GM23248 (cell line): ENCODE measurements at regions not wholly inside any gene's neighbourhood (a gene's known extent, or its start where the extent isn't known, plus 50 kb on each side); places are given as distances from the start of the nearest gene placed in this dataset.

Source experiments
- EZH2 ChIP-seq: fragments of 200-600 bp; sonication (generic); IDR thresholded peaks from 2 replicates; pipeline ENCODE4 v1.6.1; 2018; ENCODE audit warnings: antibody characterized with exemption, mild to moderate bottlenecking; ENCODE audit not compliant: insufficient read depth, poor library complexity, severe bottlenecking
- EZH2phosphoT487 ChIP-seq: fragments of 200-600 bp; sonication (generic); IDR thresholded peaks from 2 replicates; pipeline ENCODE4 v1.6.1; 2018; ENCODE audit warnings: antibody characterized with exemption, moderate library complexity, mild to moderate bottlenecking, low read depth; ENCODE audit not compliant: insufficient read depth

DNA sequence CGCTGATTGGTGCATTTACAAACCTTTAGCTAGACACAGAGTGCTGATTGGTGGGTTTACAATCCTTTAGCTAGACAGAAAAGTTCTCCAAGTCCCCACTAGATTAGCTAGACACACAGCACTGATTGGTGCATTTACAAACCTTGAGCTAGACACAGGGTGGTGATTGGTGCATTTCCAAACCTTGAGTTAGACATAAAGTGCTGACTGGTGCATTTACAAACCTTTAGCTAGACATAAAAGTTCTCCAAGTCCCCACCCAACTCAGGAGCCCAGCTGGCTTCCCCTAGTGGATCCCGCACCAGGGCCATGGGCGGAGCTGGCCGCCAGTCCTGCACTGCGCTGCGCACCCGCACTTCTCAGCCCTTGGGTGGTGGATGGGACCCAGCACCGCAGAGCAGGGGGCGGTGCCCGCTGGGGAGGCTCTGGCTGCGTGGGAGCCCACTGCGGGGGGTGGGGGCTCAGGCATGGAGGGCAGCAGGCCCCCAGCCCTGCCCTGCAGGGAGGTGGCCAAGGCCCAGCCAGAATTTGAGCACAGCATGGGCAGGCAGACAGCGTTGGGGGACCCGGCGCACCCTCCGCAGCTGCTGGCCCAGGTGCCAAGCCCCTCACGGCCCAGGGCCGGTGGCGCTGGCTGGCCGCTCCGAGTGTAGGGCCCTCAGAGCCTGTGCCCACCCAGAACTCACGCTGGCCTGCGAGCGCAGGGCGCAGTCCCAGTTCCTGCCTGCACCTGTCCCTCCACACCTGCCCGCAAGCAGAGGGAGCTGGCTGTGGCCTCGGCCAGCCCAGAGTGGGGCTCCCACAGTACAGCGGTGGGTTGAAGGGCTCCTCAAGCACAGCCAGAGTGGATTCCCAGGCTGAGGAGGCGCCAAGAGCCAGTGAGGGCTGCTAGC, 608.9 kb upstream of the LCORL start:
- TF ChIP-seq EZH2phosphoT487 (no peak), EZH2 (no peak)
